Right atrium auricular region (tissue), 2 donors: ENCODE measurements at regions not wholly inside any gene's neighbourhood (a gene's known extent, or its start where the extent isn't known, plus 50 kb on each side); places are given as distances from the start of the nearest gene placed in this dataset.
"Not testable (repeated sequence)": the region's sequence is repeated elsewhere in the genome, so short reads cannot be mapped to it uniquely, and the experiment has no call there.

Source experiments
- DNase-seq: peaks from one replicate; pipeline ENCODE4 v3.0.0-alpha.2; 2019; ENCODE audit warnings: low spot score
- H3K27ac ChIP-seq, 2 donors: fragments of 200-600 bp; sonication (generic); 1 replicate in 1 of 2; 2 replicates in 1 of 2; pipeline ENCODE4 v1.5.1; 2016 to 2019
- H3K27me3 ChIP-seq, 2 donors: fragments of 200-600 bp; sonication (generic); one replicate each; pipeline versions ENCODE4 v1.5.1 to v1.6.0; 2017 to 2019
- H3K36me3 ChIP-seq: fragments of 200-600 bp; sonication (generic); one replicate; pipeline ENCODE4 v1.5.1; 2016
- H3K4me1 ChIP-seq, 2 donors: fragments of 200-600 bp; sonication (generic); one replicate each; pipeline versions ENCODE4 v1.5.1 to v1.6.0; 2017 to 2019
- H3K4me3 ChIP-seq, 2 donors: fragments of 200-600 bp; sonication (generic); 1 replicate in 1 of 2; 2 replicates in 1 of 2; pipeline ENCODE4 v1.5.1; 2017 to 2019; ENCODE audit warnings: mild to moderate bottlenecking in 1 of 2, moderate library complexity in 1 of 2
- H3K9me3 ChIP-seq, 2 donors: fragments of 200-600 bp; sonication (generic); one replicate each; pipeline ENCODE4 v1.5.1; 2019
- TF ChIP-seq, protein P1 (sequence below), 2 donors: fragments of 200-600 bp; sonication (generic); IDR thresholded peaks; one replicate each; pipeline ENCODE4 v1.5.1; 2019; ENCODE audit warnings: antibody characterized with exemption in 2 of 2

DNA sequence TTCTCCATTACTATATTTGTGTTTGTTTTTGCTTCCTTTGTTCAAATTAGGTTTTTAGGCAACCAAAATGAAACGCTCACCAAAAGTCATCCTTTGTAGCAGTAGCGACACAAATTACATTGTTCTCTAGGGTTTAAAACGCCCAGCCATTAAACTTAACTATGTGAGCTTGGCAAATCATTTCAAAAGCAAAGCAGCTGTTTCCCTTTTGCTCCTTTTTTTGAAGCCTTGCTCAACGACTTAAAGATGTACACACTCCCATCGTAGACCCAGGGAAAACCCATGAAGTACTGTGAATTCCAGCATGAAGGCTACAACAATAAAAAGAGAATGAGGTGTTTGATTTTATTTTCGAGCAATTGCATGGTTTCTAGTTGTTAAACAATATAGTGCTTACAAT is 106.7 kb downstream of the RAP2A start:
- Histone ChIP-seq H3K36me3 (no peaks in the 10 kb centered on the region), H3K4me1 (no peaks in the 10 kb centered on the region), H3K27ac (no peak overlapping the region), H3K9me3 (no peaks in the 10 kb centered on the region), H3K27me3 (no peaks in the 10 kb centered on the region), H3K4me3 (no peak overlapping the region)
- no peak for DNase-seq
- TF ChIP-seq, protein P1, sequence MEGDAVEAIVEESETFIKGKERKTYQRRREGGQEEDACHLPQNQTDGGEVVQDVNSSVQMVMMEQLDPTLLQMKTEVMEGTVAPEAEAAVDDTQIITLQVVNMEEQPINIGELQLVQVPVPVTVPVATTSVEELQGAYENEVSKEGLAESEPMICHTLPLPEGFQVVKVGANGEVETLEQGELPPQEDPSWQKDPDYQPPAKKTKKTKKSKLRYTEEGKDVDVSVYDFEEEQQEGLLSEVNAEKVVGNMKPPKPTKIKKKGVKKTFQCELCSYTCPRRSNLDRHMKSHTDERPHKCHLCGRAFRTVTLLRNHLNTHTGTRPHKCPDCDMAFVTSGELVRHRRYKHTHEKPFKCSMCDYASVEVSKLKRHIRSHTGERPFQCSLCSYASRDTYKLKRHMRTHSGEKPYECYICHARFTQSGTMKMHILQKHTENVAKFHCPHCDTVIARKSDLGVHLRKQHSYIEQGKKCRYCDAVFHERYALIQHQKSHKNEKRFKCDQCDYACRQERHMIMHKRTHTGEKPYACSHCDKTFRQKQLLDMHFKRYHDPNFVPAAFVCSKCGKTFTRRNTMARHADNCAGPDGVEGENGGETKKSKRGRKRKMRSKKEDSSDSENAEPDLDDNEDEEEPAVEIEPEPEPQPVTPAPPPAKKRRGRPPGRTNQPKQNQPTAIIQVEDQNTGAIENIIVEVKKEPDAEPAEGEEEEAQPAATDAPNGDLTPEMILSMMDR (IDR thresholded peaks at IDR 0.05), result no peak

DNA sequence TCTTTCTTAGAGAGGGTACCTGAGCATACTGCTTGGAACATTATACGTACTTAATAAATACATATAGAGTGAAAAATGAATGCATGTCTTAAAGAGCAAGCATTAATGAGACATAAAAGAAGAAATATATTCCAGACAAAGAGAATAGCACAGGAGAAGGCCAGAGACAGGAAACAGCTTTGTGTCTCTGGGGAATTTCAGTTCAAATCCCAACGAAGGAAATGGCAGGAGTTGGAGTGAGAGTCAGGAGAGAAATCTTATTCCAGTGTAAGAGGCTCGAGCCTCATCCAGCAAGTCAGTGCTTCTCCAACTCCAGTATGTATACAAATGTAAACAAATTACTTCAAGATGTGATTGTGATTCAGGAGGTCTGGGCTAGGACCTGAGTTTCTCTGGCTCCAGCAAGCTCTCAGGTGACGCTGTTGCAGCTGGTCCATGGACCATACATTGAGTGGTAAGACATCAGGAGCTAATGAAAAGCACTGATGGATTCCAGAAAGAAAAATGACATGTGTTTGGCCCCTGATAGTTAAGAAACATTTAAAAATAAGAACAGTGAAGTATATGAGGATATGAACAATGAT is 108.2 kb downstream of the RAP2A start:
- TF ChIP-seq, protein P1 (IDR thresholded peaks at IDR 0.05), result no peak
- Histone ChIP-seq H3K4me3 (no peak overlapping the region), H3K4me1 (no peaks in the 10 kb centered on the region), H3K27ac (no peak overlapping the region), H3K9me3 (no peaks in the 10 kb centered on the region), H3K27me3 (no peaks in the 10 kb centered on the region), H3K36me3 (no peaks in the 10 kb centered on the region)
- no peak for DNase-seq

DNA sequence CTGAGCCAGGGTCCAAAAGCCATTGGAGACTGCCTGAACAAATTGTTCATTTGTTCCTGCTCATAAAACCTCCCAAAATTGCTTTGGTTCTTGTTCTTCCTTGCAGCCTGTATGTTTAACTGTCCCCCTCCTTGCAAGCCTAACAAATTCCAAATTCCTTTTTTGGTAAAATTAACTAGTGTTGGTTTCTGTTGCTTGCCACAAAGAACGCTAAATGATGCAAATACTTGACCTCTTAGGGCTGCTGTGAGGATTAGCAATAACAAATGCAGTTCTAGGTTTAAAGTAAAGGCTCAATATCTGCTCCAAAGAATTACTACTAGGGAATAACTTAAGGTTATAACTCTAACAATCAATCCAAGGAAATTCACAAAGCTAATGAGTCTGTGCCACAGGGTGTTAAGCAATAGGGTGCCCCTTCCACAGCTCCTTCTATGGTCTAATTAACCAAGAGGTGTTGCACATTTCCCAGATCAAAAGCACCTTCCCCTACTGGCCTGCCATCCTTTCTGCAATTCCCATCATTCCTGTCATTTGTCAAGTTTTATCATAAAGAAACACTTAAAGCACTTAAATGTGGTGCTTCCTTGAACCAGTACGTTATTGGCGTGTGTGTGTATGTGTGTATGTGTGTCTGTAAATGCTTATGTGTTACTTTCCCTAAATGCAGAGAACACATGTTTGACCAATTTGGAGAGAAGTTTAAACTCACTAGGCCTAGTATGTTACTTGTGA is 110.2 kb downstream of the RAP2A start:
- Histone ChIP-seq H3K27me3 (no peaks in the 10 kb centered on the region), H3K4me1 (no peaks in the 10 kb centered on the region), H3K36me3 (no peaks in the 10 kb centered on the region), H3K27ac (no peak overlapping the region), H3K9me3 (no peaks in the 10 kb centered on the region), H3K4me3 (no peak overlapping the region)
- DNase-seq, result no peak
- TF ChIP-seq, protein P1 (IDR thresholded peaks at IDR 0.05), result no peak

DNA sequence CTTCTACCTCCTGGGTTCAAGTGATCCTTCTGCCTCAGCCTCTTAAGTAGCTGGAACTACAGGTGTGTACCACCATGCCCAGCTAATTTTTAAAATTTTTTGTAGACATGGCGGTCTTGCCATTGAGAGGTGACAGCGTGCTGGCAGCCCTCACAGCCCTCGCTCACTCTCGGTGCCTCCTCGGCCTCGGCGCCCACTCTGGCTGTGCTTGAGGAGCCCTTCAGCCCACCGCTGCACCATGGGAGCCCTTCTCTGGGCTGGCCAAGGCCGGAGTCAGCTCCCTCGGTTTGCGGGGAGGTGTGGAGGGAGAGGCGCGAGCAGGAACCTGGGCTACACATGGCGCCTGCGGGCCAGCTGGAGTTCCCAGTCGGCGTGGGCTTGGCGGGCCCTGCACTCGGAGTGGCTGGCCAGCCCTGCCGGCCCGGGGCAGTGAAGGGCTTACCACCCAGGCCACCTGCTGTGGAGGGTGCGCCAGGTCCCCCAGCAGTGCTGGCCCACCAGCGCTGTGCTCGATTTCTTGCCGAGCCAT is 111.1 kb downstream of the RAP2A start:
- not testable (repeated sequence) for H3K4me3 ChIP-seq, H3K27me3 ChIP-seq, DNase-seq, H3K4me1 ChIP-seq, H3K9me3 ChIP-seq, H3K36me3 ChIP-seq, H3K27ac ChIP-seq

DNA sequence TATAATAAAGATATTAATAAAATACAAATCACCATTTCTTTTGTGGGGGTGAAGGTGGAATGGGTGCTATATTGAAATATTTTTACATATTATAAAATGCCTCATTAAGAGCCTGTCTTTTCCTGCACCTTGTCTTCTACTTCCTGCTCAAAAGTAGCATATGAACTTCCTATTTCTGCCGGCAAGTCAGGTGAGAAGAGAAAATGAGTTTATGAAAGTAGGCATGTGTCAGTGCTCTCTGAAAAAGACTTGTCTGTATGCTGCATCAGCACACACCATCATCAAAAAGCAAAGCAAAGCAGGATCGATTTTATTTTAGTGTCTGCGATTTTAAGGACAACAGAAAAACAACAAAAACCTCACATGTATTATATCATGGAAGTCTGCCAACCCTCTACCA is 114.2 kb downstream of the RAP2A start:
- Histone ChIP-seq H3K4me1 (no peaks in the 10 kb centered on the region), H3K9me3 (no peaks in the 10 kb centered on the region), H3K4me3 (no peak overlapping the region), H3K27ac (no peak overlapping the region), H3K27me3 (no peaks in the 10 kb centered on the region), H3K36me3 (no peaks in the 10 kb centered on the region)
- TF ChIP-seq, protein P1 (IDR thresholded peaks at IDR 0.05), result no peak
- no peak for DNase-seq

DNA sequence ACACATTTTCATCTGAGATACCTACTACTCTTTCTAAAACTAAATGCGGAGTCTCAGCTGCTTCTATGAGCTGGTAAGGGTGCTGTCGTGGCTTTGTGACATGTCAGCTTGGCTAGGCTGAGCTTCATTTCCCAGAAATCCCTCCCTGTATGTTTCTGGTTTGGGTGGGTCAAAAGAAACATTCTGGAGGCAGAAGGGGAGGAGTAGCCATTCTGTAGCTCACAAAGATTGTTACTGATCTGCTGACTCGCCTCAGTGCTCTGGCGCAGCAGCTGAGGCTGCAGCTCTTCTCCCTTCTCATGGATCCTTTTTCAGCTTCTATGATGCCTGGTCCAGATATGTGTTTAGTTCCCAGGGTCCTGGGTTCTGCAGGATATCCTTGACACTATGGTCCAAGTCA is 114.7 kb downstream of the RAP2A start:
- no peaks in the 10 kb centered on the region for H3K9me3 ChIP-seq

More for the DNA sequence above, 114.7 kb downstream of the RAP2A start:
- Histone ChIP-seq H3K27me3 (no peaks in the 10 kb centered on the region), H3K36me3 (no peaks in the 10 kb centered on the region), H3K4me1 (no peaks in the 10 kb centered on the region), H3K4me3 (no peak overlapping the region), H3K27ac (no peak overlapping the region)
- TF ChIP-seq, protein P1 (IDR thresholded peaks at IDR 0.05), result no peak
- no peak for DNase-seq
